Endothelial cell of umbilical vein (primary cell): ENCODE measurements at regions not wholly inside any gene's neighbourhood (a gene's known extent, or its start where the extent isn't known, plus 50 kb on each side); places are given as distances from the start of the nearest gene placed in this dataset.

ENCODE experiments used
- CTCF ChIP-seq, 2 donors: IDR thresholded peaks; 1 replicate in 1 of 2; 2 replicates in 1 of 2; pipeline ENCODE4 v1.5.1; 2011; ENCODE audit warnings: low read length in 2 of 2, mild to moderate bottlenecking in 2 of 2, moderate library complexity in 2 of 2, control low read depth in 1 of 2, inconsistent platforms in 1 of 2, low read depth in 1 of 2; ENCODE audit not compliant: insufficient read depth in 1 of 2; ENCODE audit errors: extremely low read depth in 1 of 2
- EZH2 ChIP-seq: IDR thresholded peaks from 2 replicates; pipeline ENCODE4 v1.6.1; 2012; ENCODE audit warnings: borderline replicate concordance, low read depth, mild to moderate bottlenecking, moderate library complexity, low read length, inconsistent platforms; ENCODE audit not compliant: severe bottlenecking
- FOS ChIP-seq: IDR thresholded peaks from 2 replicates; pipeline ENCODE4 v1.6.1; 2011; ENCODE audit warnings: mild to moderate bottlenecking, low read length, moderate library complexity, borderline replicate concordance; ENCODE audit not compliant: insufficient read depth
- JUN ChIP-seq: IDR thresholded peaks from 2 replicates; pipeline ENCODE4 v1.6.1; 2011; ENCODE audit warnings: borderline replicate concordance, low read depth; ENCODE audit not compliant: insufficient read length, insufficient read depth
- MYC ChIP-seq: IDR thresholded peaks from one replicate; pipeline ENCODE4 v1.6.1; 2011; ENCODE audit warnings: mild to moderate bottlenecking, low read depth, low read length
- POLR2A ChIP-seq: IDR thresholded peaks from 2 replicates; pipeline ENCODE4 v1.6.1; 2012; ENCODE audit warnings: low read depth, mild to moderate bottlenecking, control low read depth, low read length
- POLR2AphosphoS5 ChIP-seq: IDR thresholded peaks from 2 replicates; pipeline ENCODE4 v1.6.1; 2012; ENCODE audit warnings: low read depth, mild to moderate bottlenecking, control low read depth, low read length, moderate library complexity; ENCODE audit not compliant: insufficient read depth
- TF ChIP-seq, protein P1 (sequence below): IDR thresholded peaks from 2 replicates; pipeline ENCODE4 v1.6.1; 2011; ENCODE audit not compliant: insufficient read depth, insufficient read length

GRCh38 chr10:33860552-33860951 lies 526.1 kb upstream of the NRP1 start:
- TF ChIP-seq CTCF (IDR thresholded peaks at IDR 0.05; ENCODE audit: extremely low read depth in 1 of 2, insufficient read depth in 1 of 2, low read depth in 1 of 2, low read length in 2 of 2) = no peak
- TF ChIP-seq FOS = no peak
- TF ChIP-seq EZH2 = no peak
- no peak for TF ChIP-seq POLR2A
- TF ChIP-seq MYC = no peak
- TF ChIP-seq JUN = no peak
- TF ChIP-seq POLR2AphosphoS5 = no peak
- TF ChIP-seq, protein P1, sequence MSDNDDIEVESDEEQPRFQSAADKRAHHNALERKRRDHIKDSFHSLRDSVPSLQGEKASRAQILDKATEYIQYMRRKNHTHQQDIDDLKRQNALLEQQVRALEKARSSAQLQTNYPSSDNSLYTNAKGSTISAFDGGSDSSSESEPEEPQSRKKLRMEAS = no peak
